Retinal pigment epithelial cell (primary cell): ENCODE measurements at regions not wholly inside any gene's neighbourhood (a gene's known extent, or its start where the extent isn't known, plus 50 kb on each side); places are given as distances from the start of the nearest gene placed in this dataset.
"Not testable (repeated sequence)": the region's sequence is repeated elsewhere in the genome, so short reads cannot be mapped to it uniquely, and the experiment has no call there.

Experiments
- DNase-seq: peaks from one replicate; pipeline ENCODE4 v3.0.0-alpha.2; 2010; ENCODE audit warnings: low read depth
- H3K4me3 ChIP-seq: 2 replicates; pipeline ENCODE4 v1.5.1; 2011; ENCODE audit warnings: mild to moderate bottlenecking, low read length, control low read depth, moderate library complexity
- TF ChIP-seq, protein P1 (sequence below): conservative IDR thresholded peaks from 2 replicates; pipeline ENCODE4 v1.5.1; 2011; ENCODE audit warnings: low read depth, low read length, control low read depth, inconsistent platforms

DNA sequence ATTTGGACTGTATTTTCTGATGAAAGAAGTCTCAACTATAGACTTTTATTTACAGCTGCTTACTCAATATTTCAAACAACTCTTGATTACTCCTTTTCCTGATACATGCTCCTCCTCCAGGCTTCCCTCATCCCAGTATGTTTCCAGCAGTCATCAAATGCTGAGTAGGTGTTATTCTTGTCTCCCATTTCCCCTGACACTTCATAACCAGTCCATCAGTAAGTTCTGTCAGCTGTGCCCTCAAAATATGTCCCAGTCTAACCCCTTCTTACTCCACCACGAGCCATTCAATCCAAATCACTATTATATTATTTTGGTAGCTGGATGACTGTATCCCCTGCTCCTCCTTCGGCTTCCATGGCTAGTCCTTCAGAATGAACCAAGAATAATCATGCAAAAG lies 189.1 kb upstream of the DTNA start:
- DNase-seq: no peak
- H3K4me3 ChIP-seq: no peak overlapping the region
- TF ChIP-seq, protein P1, sequence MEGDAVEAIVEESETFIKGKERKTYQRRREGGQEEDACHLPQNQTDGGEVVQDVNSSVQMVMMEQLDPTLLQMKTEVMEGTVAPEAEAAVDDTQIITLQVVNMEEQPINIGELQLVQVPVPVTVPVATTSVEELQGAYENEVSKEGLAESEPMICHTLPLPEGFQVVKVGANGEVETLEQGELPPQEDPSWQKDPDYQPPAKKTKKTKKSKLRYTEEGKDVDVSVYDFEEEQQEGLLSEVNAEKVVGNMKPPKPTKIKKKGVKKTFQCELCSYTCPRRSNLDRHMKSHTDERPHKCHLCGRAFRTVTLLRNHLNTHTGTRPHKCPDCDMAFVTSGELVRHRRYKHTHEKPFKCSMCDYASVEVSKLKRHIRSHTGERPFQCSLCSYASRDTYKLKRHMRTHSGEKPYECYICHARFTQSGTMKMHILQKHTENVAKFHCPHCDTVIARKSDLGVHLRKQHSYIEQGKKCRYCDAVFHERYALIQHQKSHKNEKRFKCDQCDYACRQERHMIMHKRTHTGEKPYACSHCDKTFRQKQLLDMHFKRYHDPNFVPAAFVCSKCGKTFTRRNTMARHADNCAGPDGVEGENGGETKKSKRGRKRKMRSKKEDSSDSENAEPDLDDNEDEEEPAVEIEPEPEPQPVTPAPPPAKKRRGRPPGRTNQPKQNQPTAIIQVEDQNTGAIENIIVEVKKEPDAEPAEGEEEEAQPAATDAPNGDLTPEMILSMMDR: no peak

- H3K4me3 ChIP-seq: no peak overlapping the region
- no peak for DNase-seq
- TF ChIP-seq, protein P1: no peak
Measured at GRCh38 chr18:34522603-34523002, 187.5 kb upstream of the DTNA start.

GRCh38 chr18:34525244-34525643 lies 184.9 kb upstream of the DTNA start:
- no peak overlapping the region for H3K4me3 ChIP-seq
- TF ChIP-seq, protein P1: no peak
- DNase-seq: no peak

DNA sequence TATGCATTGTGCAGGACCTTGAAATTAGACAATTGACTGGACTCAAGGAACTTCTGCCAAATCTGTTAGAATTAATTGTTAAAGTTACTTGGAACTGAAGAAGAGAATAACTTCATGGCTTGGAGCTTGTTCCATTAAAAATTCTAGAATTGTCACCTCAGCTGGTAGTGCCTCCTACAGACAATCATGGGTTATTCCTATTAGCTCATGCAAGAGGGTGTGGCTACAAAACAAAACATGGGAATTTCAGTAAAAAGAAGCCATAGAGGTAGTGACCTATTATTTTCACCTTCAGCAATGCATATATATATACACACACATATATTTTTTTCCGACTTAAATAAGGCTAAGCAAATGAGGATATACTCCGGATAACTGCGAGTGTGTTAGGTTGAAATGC lies 181.9 kb upstream of the DTNA start:
- TF ChIP-seq, protein P1: no peak
- no peak for DNase-seq
- no peak overlapping the region for H3K4me3 ChIP-seq

GRCh38 chr18:34529358-34530335 lies 180.5 kb upstream of the DTNA start:
- no peak overlapping the region for H3K4me3 ChIP-seq
- TF ChIP-seq, protein P1: no peak
- no peak for DNase-seq

GRCh38 chr18:34531110-34531509 lies 179.0 kb upstream of the DTNA start:
- no peak overlapping the region for H3K4me3 ChIP-seq
- DNase-seq: no peak
- TF ChIP-seq, protein P1: no peak

GRCh38 chr18:34534642-34535041 lies 175.5 kb upstream of the DTNA start:
- not testable (repeated sequence) for H3K4me3 ChIP-seq, DNase-seq
